NCI-H2029 (cell line): ENCODE measurements at regions not wholly inside any gene's neighbourhood (a gene's known extent, or its start where the extent isn't known, plus 50 kb on each side); places are given as distances from the start of the nearest gene placed in this dataset.

Experiments used
- DNase-seq: peaks from one replicate; lab custom pipeline; 2025; lab: John Stamatoyannopoulos, UW

- DNase-seq = no peak
Observed at GRCh38 chr3:106880206-106880605, 497.0 kb upstream of the CCDC54 start.

- no peak for DNase-seq
Observed at GRCh38 chr3:106881186-106881585, 496.1 kb upstream of the CCDC54 start.

- no peak for DNase-seq
Observed at GRCh38 chr3:106882297-106882696, 494.9 kb upstream of the CCDC54 start.

GRCh38 chr3:106906074-106906473 lies 471.2 kb upstream of the CCDC54 start:
- no peak for DNase-seq

- DNase-seq = no peak
Observed at GRCh38 chr3:106908181-106908938, 468.9 kb upstream of the CCDC54 start.

GRCh38 chr3:106913111-106913698 lies 464.0 kb upstream of the CCDC54 start:
- no peak for DNase-seq

- no peak for DNase-seq
Observed at GRCh38 chr3:106913966-106914365, 463.3 kb upstream of the CCDC54 start.

- DNase-seq = no peak
Observed at GRCh38 chr3:106920609-106921008, 456.6 kb upstream of the CCDC54 start.

GRCh38 chr3:106929081-106929480 lies 448.2 kb upstream of the CCDC54 start:
- DNase-seq = no peak

- no peak for DNase-seq
Observed at GRCh38 chr3:106930086-106930485, 447.2 kb upstream of the CCDC54 start.

GRCh38 chr3:106931904-106932303 lies 445.3 kb upstream of the CCDC54 start:
- DNase-seq = no peak

GRCh38 chr3:106936337-106936736 lies 440.9 kb upstream of the CCDC54 start:
- no peak for DNase-seq

- DNase-seq = no peak
Observed at GRCh38 chr3:106942051-106942450, 435.2 kb upstream of the CCDC54 start.

GRCh38 chr3:106943071-106943470 lies 434.2 kb upstream of the CCDC54 start:
- DNase-seq = no peak

GRCh38 chr3:106945435-106945834 lies 431.8 kb upstream of the CCDC54 start:
- DNase-seq = no peak

GRCh38 chr3:106946866-106947265 lies 430.4 kb upstream of the CCDC54 start:
- DNase-seq = no peak

- DNase-seq = no peak
Observed at GRCh38 chr3:106957029-106957428, 420.2 kb upstream of the CCDC54 start.

GRCh38 chr3:106962993-106963392 lies 414.2 kb upstream of the CCDC54 start:
- DNase-seq = no peak

- no peak for DNase-seq
Observed at GRCh38 chr3:106963442-106963841, 413.8 kb upstream of the CCDC54 start.

GRCh38 chr3:106965307-106965706 lies 411.9 kb upstream of the CCDC54 start:
- DNase-seq = no peak

GRCh38 chr3:106969596-106969995 lies 407.6 kb upstream of the CCDC54 start:
- DNase-seq = no peak

- DNase-seq = no peak
Observed at GRCh38 chr3:106981392-106981791, 395.8 kb upstream of the CCDC54 start.

GRCh38 chr3:106985721-106986120 lies 391.5 kb upstream of the CCDC54 start:
- DNase-seq = no peak
